ENCODE measurements at regions not wholly inside any gene's neighbourhood (a gene's known extent, or its start where the extent isn't known, plus 50 kb on each side); places are given as distances from the start of the nearest gene placed in this dataset.
"Not testable (repeated sequence)": the region's sequence is repeated elsewhere in the genome, so short reads cannot be mapped to it uniquely, and the experiment has no call there.

DNA sequence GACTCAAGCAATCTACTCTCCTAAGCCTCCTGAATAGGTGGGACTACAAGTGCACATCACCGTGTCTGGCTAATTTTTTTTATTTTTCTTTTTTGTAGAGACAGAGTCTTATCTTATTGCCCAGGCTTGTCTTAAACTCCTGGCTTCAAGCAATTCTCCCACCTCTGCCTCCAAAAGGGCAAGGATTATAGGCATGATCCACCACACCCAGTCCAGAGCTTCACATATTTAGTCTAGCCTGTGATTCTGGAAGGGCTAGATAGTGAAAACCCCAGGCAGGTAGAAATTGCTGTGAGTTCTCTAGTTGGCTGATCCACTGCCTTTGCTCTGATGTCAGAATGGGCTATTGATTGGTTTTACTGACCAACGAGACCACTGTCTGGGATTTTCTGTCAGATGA lies 854.6 kb upstream of the MIR17HG start:
- ChIA-PET POLR2A (no interaction called here), CTCF (no interaction called here)
- no peak for FAIRE-seq

DNA sequence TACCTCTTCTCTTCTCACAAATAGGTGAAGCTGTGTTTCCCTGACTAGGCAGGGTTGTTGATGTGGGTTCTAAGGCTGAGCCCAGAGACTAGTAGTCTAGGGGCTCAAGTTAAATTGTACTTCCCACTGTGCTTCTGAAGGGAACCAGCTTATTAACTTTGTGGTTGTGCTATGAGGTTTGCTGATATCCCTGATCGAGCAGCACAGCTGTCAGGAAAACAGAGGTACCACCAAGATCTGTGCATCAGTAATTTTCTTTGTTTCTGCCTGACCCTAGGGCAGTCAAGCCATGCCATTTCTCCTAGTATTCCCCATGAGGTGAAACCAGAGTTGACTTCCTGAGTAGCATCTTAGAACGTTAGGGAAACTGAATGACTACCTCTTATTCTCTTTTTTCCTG lies 853.8 kb upstream of the MIR17HG start:
- WGBS (ENCODE audit: missing lambda C conversion rate) = 24% methylated on average over 2 of the region's 2 CpGs
- ChIA-PET CTCF (no interaction called here), POLR2A (no interaction called here)
- Histone ChIP-seq H3K27ac (no peak overlapping the region), H3K4me2 (no peak overlapping the region), H3K9me3 (no peaks in the 10 kb centered on the region), H3K4me3 (no peak overlapping the region), H3K4me1 (no peaks in the 10 kb centered on the region)
- ATAC-seq (no peak), DNase-seq (ENCODE audit: low read depth in 1 of 2, low spot score in 1 of 2) (no peak), FAIRE-seq (no peak)
- no peak for TF ChIP-seq CHD4 (IDR thresholded peaks at IDR 0.05; ENCODE audit: borderline replicate concordance)
- TF ChIP-seq, protein P1, sequence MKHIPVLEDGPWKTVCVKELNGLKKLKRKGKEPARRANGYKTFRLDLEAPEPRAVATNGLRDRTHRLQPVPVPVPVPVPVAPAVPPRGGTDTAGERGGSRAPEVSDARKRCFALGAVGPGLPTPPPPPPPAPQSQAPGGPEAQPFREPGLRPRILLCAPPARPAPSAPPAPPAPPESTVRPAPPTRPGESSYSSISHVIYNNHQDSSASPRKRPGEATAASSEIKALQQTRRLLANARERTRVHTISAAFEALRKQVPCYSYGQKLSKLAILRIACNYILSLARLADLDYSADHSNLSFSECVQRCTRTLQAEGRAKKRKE (CRISPR knock-in tag; IDR thresholded peaks at IDR 0.05; ENCODE audit: low read depth) = no peak
- TF ChIP-seq HOXB13 (CRISPR knock-in tag; IDR thresholded peaks at IDR 0.05; ENCODE audit: low read depth) = no peak
- TF ChIP-seq BHLHE40 (IDR thresholded peaks at IDR 0.05; ENCODE audit: low read depth, low read length) = no peak
- TF ChIP-seq KDM1A (IDR thresholded peaks at IDR 0.05; ENCODE audit: low read depth) = no peak

More for the DNA sequence above, 854.6 kb upstream of the MIR17HG start:
- no peak for ATAC-seq
- 81% methylated on average over 2 of the region's 2 CpGs for WGBS (ENCODE audit: missing lambda C conversion rate)
- Histone ChIP-seq H3K9me3 (no peaks in the 10 kb centered on the region), H3K4me3 (no peak overlapping the region), H3K27ac (no peak overlapping the region), H3K4me2 (no peak overlapping the region), H3K4me1 (no peaks in the 10 kb centered on the region)
- no peak for TF ChIP-seq POLR2AphosphoS2 (conservative IDR thresholded peaks at IDR 0.05; ENCODE audit: low read length)
- TF ChIP-seq, protein P2, sequence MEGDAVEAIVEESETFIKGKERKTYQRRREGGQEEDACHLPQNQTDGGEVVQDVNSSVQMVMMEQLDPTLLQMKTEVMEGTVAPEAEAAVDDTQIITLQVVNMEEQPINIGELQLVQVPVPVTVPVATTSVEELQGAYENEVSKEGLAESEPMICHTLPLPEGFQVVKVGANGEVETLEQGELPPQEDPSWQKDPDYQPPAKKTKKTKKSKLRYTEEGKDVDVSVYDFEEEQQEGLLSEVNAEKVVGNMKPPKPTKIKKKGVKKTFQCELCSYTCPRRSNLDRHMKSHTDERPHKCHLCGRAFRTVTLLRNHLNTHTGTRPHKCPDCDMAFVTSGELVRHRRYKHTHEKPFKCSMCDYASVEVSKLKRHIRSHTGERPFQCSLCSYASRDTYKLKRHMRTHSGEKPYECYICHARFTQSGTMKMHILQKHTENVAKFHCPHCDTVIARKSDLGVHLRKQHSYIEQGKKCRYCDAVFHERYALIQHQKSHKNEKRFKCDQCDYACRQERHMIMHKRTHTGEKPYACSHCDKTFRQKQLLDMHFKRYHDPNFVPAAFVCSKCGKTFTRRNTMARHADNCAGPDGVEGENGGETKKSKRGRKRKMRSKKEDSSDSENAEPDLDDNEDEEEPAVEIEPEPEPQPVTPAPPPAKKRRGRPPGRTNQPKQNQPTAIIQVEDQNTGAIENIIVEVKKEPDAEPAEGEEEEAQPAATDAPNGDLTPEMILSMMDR (IDR thresholded peaks at IDR 0.05) = no peak
- no peak for TF ChIP-seq CBX8 (IDR thresholded peaks at IDR 0.05)
- TF ChIP-seq, protein P3, sequence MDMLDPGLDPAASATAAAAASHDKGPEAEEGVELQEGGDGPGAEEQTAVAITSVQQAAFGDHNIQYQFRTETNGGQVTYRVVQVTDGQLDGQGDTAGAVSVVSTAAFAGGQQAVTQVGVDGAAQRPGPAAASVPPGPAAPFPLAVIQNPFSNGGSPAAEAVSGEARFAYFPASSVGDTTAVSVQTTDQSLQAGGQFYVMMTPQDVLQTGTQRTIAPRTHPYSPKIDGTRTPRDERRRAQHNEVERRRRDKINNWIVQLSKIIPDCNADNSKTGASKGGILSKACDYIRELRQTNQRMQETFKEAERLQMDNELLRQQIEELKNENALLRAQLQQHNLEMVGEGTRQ (IDR thresholded peaks at IDR 0.05) = no peak
- no peak for TF ChIP-seq FOXS1 (CRISPR knock-in tag; IDR thresholded peaks at IDR 0.05)
- TF ChIP-seq KDM5A (IDR thresholded peaks at IDR 0.05) = no peak
- TF ChIP-seq, protein P4, sequence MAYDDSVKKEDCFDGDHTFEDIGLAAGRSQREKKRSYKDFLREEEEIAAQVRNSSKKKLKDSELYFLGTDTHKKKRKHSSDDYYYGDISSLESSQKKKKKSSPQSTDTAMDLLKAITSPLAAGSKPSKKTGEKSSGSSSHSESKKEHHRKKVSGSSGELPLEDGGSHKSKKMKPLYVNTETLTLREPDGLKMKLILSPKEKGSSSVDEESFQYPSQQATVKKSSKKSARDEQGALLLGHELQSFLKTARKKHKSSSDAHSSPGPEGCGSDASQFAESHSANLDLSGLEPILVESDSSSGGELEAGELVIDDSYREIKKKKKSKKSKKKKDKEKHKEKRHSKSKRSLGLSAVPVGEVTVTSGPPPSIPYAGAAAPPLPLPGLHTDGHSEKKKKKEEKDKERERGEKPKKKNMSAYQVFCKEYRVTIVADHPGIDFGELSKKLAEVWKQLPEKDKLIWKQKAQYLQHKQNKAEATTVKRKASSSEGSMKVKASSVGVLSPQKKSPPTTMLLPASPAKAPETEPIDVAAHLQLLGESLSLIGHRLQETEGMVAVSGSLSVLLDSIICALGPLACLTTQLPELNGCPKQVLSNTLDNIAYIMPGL (CRISPR knock-in tag; IDR thresholded peaks at IDR 0.05; ENCODE audit: borderline replicate concordance) = no peak
- no peak for TF ChIP-seq EHMT2 (IDR thresholded peaks at IDR 0.05; ENCODE audit: low read depth)
- TF ChIP-seq TFCP2L1 (CRISPR knock-in tag; IDR thresholded peaks at IDR 0.05) = no peak
- TF ChIP-seq NPAS2 (CRISPR knock-in tag; IDR thresholded peaks at IDR 0.05; ENCODE audit: borderline replicate concordance) = no peak
- TF ChIP-seq ZC3H11A (IDR thresholded peaks at IDR 0.05) = no peak
- TF ChIP-seq, protein P5, sequence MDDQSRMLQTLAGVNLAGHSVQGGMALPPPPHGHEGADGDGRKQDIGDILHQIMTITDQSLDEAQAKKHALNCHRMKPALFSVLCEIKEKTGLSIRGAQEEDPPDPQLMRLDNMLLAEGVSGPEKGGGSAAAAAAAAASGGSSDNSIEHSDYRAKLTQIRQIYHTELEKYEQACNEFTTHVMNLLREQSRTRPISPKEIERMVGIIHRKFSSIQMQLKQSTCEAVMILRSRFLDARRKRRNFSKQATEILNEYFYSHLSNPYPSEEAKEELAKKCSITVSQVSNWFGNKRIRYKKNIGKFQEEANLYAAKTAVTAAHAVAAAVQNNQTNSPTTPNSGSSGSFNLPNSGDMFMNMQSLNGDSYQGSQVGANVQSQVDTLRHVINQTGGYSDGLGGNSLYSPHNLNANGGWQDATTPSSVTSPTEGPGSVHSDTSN (IDR thresholded peaks at IDR 0.05) = no peak
- no peak for TF ChIP-seq JUNB (IDR thresholded peaks at IDR 0.05)
- no peak for TF ChIP-seq CBX2 (IDR thresholded peaks at IDR 0.05; ENCODE audit: borderline replicate concordance, low read depth)
- TF ChIP-seq, protein P6, sequence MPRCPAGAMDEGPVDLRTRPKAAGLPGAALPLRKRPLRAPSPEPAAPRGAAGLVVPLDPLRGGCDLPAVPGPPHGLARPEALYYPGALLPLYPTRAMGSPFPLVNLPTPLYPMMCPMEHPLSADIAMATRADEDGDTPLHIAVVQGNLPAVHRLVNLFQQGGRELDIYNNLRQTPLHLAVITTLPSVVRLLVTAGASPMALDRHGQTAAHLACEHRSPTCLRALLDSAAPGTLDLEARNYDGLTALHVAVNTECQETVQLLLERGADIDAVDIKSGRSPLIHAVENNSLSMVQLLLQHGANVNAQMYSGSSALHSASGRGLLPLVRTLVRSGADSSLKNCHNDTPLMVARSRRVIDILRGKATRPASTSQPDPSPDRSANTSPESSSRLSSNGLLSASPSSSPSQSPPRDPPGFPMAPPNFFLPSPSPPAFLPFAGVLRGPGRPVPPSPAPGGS (IDR thresholded peaks at IDR 0.05) = no peak
- no peak for TF ChIP-seq RNF2 (IDR thresholded peaks at IDR 0.05; ENCODE audit: borderline replicate concordance, low read depth)
- TF ChIP-seq, protein P7, sequence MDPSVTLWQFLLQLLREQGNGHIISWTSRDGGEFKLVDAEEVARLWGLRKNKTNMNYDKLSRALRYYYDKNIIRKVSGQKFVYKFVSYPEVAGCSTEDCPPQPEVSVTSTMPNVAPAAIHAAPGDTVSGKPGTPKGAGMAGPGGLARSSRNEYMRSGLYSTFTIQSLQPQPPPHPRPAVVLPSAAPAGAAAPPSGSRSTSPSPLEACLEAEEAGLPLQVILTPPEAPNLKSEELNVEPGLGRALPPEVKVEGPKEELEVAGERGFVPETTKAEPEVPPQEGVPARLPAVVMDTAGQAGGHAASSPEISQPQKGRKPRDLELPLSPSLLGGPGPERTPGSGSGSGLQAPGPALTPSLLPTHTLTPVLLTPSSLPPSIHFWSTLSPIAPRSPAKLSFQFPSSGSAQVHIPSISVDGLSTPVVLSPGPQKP (IDR thresholded peaks at IDR 0.05; ENCODE audit: low read depth, low read length) = no peak
- no peak for DNase-seq (ENCODE audit: low read depth in 1 of 2, low spot score in 1 of 2)

DNA sequence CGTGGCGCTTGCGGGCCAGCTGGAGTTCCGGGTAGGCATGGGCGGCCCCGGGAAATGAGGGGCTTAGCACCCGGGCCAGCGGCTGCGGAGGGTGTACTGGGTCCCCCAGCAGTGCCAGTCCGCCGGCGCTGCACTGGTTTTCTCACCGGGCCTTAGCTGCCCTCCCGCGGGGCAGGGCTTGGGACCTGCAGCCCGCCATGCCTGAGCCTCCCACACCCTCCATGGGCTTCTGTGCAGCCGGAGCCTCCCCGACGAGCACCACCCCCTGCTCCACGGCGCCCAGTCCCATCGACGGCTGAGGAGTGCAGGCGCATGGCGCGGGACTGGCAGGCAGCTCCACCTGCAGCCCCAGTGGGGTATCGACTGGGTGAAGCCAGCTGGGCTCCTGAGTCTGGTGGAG lies 852.6 kb upstream of the MIR17HG start:
- POLR2A ChIA-PET; FAIRE-seq; H3K9me3 ChIP-seq; H3K4me2 ChIP-seq; ATAC-seq; H3K27ac ChIP-seq; H3K4me1 ChIP-seq; H3K4me3 ChIP-seq; DNase-seq (ENCODE audit: low read depth in 1 of 2, low spot score in 1 of 2); CTCF ChIA-PET: not testable (repeated sequence)
- 70% methylated on average over 13 of the region's 27 CpGs for WGBS (ENCODE audit: missing lambda C conversion rate)
